ENCODE measurements at regions not wholly inside any gene's neighbourhood (a gene's known extent, or its start where the extent isn't known, plus 50 kb on each side); places are given as distances from the start of the nearest gene placed in this dataset.
A peak's percentile ranks its signal among the peaks of the same experiment; 100 is the strongest.
"Not testable (repeated sequence)": the region's sequence is repeated elsewhere in the genome, so short reads cannot be mapped to it uniquely, and the experiment has no call there.

DNA sequence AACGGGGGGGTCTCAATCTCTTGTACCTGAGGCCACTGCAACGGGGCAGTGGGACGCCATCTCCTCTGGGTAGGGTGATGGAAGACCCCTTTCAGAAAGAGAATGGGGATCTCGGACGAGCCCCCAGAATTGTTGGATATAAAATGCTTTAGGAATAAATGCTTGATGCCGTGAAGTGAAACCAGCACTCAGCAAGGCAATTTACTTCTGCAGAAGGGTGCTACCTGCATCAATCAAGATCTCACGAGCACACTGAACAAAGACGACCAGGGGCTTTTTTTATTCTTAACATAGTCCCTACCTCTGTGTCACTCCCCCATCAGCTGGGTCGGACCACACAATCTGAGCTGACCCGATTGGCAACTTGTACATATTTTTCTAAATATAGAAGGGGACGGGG lies 203.6 kb upstream of the TBX18 start:
- TF ChIP-seq CTCF (conservative IDR thresholded peaks at IDR 0.05): no peak
- no peak overlapping the region for H3K27ac ChIP-seq

GRCh38 chr6:84967389-84967788 lies 203.0 kb upstream of the TBX18 start:
- peak; percentile 77 for TF ChIP-seq CTCF (conservative IDR thresholded peaks at IDR 0.05)

GRCh38 chr6:84953111-84953755 lies 188.8 kb upstream of the TBX18 start:
- TF ChIP-seq CTCF (conservative IDR thresholded peaks at IDR 0.05): no peak
- no peak overlapping the region for H3K27ac ChIP-seq

More at GRCh38 chr6:84967389-84967788, 203.0 kb upstream of the TBX18 start:
- H3K27ac ChIP-seq: no peak overlapping the region

DNA sequence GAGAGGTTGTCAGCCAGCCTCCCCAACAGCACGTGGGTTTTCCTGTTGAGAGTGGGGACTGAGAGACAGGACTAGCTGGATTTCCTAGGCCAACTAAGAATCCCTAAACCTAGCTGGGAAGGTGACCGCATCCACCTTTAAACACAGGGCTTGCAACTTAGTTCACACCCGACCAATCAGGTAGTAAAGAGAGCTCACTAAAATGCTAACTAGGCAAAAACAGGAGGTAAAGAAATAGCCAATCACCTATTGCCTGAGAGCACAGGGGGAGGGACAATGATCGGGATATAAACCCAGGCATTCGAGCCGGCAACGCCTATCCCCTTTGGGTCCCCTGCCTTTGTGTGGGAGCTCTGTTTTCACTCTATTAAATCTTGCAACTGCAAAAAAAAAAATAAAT lies 180.5 kb upstream of the TBX18 start:
- not testable (repeated sequence) for H3K27ac ChIP-seq

GRCh38 chr6:84943905-84944304 lies 179.5 kb upstream of the TBX18 start:
- H3K27ac ChIP-seq: no peak overlapping the region
- TF ChIP-seq CTCF (conservative IDR thresholded peaks at IDR 0.05): no peak

GRCh38 chr6:84941609-84942008 lies 177.2 kb upstream of the TBX18 start:
- not testable (repeated sequence) for H3K27ac ChIP-seq

DNA sequence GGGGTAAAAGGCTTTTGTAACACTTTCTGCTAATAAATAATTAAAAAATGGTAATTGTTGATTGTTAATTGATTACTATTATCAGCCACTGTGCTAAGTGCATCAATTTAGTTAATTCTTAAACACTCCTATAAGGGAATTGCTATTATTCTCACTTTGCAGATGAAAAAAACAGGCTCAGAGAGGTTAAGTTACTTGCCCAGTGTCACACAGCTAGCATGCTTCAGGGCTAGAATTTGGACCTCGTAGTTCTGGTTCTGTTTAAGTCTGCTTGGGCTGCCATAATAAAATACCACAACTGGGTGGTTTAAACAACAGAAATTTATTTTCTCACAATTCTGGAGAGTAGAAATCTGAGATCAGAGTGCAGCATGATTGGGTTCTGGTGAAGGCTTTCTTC lies 164.8 kb upstream of the TBX18 start:
- no peak for TF ChIP-seq CTCF (conservative IDR thresholded peaks at IDR 0.05)
- H3K27ac ChIP-seq: no peak overlapping the region

DNA sequence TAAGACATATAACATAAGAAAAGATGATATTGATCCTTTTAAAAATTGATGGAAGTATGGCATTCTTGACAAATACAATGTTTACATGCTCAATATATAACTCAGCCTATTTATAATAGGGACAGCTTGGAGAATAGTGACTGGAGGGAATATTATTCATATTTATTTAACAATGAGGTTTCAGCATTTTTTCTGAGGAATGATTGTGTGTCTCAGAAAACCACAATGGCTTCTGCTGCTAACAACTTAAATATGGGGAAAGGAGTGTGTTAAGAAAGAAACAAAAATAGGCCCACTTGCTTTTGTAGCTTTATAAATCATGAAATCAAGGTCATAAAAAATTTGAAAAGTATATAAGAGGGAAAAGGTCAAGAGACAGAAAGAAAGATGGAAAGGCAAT lies 163.2 kb upstream of the TBX18 start:
- TF ChIP-seq CTCF (conservative IDR thresholded peaks at IDR 0.05): no peak
- H3K27ac ChIP-seq: no peak overlapping the region
